ENCODE measurements at regions not wholly inside any gene's neighbourhood (a gene's known extent, or its start where the extent isn't known, plus 50 kb on each side); places are given as distances from the start of the nearest gene placed in this dataset.

DNA sequence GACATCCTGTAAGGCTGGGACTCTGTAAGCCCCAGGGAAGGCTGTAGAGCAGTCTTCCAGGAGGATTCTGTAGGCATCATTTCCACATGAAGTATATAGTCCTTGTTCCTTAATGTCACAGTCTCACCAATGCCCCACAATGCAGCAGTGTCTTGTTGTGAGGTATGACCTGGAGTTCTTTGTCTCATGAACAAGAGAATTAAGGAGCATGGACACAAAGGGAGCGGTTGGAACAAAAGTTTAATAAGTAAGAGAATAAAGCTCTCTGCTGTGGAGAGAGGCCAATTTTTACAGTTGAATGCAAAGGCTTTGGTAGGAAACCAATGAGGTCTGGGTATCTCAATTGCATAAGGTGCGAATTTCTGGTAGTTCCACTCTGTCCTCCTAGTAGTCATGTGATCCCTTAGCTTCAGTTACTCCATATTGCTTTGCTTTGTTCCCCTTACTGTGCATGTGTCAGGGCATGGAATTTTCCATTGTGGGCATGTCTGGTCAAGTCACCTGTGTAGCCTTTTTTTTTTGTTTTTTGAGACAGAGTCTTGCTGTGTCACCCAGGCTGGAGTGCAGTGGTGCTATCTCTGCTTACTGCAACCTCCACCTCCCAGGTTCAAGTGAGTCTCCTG lies 124.3 kb upstream of the TMTC4 start:
- ChIA-PET CTCF (no interaction called here), POLR2A (no interaction called here)
- no peaks in the 10 kb centered on the region for H3K36me3 ChIP-seq (ENCODE audit: control insufficient read depth, insufficient read depth, low read length)

DNA sequence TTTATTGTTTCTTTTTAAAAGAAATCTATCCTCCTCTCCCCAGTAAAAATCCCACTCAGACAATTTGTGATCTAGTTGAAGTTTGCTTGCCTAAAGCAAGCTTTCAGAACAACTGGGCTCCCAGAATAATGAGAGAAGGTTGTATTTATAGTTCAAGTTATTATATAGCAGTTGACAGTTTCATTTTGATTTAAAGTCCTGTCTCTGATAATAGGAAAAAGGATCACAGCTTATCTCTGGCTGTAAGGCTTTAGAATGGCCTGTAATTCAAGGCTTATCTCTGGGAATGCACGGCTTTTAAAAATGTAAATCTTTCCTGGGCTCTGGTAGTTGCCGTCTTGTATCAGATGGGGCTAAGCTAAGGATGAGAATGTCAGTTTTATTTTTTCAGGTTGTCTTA lies 123.3 kb upstream of the TMTC4 start:
- TF ChIP-seq, protein P1, sequence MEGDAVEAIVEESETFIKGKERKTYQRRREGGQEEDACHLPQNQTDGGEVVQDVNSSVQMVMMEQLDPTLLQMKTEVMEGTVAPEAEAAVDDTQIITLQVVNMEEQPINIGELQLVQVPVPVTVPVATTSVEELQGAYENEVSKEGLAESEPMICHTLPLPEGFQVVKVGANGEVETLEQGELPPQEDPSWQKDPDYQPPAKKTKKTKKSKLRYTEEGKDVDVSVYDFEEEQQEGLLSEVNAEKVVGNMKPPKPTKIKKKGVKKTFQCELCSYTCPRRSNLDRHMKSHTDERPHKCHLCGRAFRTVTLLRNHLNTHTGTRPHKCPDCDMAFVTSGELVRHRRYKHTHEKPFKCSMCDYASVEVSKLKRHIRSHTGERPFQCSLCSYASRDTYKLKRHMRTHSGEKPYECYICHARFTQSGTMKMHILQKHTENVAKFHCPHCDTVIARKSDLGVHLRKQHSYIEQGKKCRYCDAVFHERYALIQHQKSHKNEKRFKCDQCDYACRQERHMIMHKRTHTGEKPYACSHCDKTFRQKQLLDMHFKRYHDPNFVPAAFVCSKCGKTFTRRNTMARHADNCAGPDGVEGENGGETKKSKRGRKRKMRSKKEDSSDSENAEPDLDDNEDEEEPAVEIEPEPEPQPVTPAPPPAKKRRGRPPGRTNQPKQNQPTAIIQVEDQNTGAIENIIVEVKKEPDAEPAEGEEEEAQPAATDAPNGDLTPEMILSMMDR (IDR thresholded peaks at IDR 0.05; ENCODE audit: insufficient read depth, low read depth, low read length) = no peak
- POLR2A ChIA-PET = no interaction called here
- CTCF ChIA-PET = no interaction called here
- H3K36me3 ChIP-seq (ENCODE audit: control insufficient read depth, insufficient read depth, low read length) = no peaks in the 10 kb centered on the region
- H3K27me3 ChIP-seq (ENCODE audit: control insufficient read depth, insufficient read depth, low read length) = no peaks in the 10 kb centered on the region
- no peak overlapping the region for H3K4me3 ChIP-seq (ENCODE audit: low read depth, low read length)
- no peak for DNase-seq (ENCODE audit: low read depth)

More for the DNA sequence above, 124.3 kb upstream of the TMTC4 start:
- TF ChIP-seq, protein P1 (IDR thresholded peaks at IDR 0.05; ENCODE audit: insufficient read depth, low read depth, low read length) = no peak
- H3K27me3 ChIP-seq (ENCODE audit: control insufficient read depth, insufficient read depth, low read length) = no peaks in the 10 kb centered on the region
- no peak for DNase-seq (ENCODE audit: low read depth)
- H3K4me3 ChIP-seq (ENCODE audit: low read depth, low read length) = no peak overlapping the region

DNA sequence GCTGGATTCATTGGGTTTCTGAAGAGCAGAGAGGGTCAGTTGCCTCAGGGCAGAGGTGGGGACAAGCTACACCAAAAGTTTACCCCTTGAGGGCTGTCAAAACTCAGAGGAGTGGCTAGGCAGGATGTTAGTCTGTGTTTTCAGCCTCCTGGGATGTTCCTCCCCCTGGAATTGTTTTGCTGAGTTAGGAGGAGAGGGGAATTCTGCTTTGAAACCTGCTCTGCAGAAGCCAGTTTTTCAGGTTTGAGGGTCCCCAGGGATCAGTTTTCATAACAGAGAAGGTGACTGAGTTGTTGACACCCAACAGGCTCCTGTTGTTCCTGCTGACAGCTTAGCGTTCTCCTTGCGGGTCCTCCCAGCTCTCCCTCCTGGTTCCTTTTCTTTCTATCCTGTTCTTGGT lies 121.9 kb upstream of the TMTC4 start:
- H3K27me3 ChIP-seq (ENCODE audit: control insufficient read depth, insufficient read depth, low read length) = no peaks in the 10 kb centered on the region
- H3K36me3 ChIP-seq (ENCODE audit: control insufficient read depth, insufficient read depth, low read length) = no peaks in the 10 kb centered on the region
- TF ChIP-seq, protein P1 (IDR thresholded peaks at IDR 0.05; ENCODE audit: insufficient read depth, low read depth, low read length) = no peak
- H3K4me3 ChIP-seq (ENCODE audit: low read depth, low read length) = no peak overlapping the region
- POLR2A ChIA-PET = no interaction called here
- CTCF ChIA-PET = no interaction called here
- DNase-seq (ENCODE audit: low read depth) = no peak

DNA sequence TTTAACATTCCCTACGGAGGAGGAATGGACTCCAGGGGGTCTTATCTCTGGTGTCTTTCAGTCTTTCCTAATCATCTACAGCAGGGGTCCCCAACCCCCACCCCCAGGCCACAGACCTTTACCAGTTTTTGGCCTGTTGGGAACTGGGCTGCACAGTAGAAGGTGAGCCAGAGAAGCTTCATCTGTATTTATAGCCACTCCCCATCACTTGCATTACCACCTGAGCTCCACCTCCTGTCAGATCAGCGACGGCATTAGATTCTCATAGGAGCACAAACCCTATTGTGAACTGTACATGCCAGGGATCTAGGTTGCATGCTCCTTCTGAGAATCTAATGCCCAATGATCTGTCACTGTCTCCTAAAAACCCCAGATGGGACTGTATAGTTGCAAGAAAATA lies 120.0 kb upstream of the TMTC4 start:
- ChIA-PET POLR2A (no interaction called here), CTCF (no interaction called here)

DNA sequence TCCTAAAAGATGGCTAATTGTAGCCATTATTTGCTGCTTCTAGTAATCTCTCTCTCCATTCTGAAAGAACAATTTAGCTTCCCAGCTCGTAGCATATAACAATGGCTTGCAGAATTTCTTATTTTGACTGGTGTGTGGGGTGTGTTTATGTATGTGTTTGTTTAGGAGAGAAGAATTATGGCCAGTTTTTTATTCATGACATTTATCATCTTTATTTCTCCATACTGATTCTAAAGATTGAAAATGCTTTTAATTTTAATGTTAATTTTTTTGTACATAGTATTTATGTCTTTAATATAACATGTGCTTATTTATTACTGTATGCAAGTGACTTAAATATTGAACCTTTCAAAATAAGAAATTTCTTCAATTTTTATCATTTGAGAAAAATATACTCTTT lies 115.8 kb upstream of the TMTC4 start:
- TF ChIP-seq, protein P1 (IDR thresholded peaks at IDR 0.05; ENCODE audit: insufficient read depth, low read depth, low read length) = no peak
- Histone ChIP-seq H3K4me3 (ENCODE audit: low read depth, low read length) (no peak overlapping the region), H3K36me3 (ENCODE audit: control insufficient read depth, insufficient read depth, low read length) (no peaks in the 10 kb centered on the region), H3K27me3 (ENCODE audit: control insufficient read depth, insufficient read depth, low read length) (no peaks in the 10 kb centered on the region)
- DNase-seq (ENCODE audit: low read depth) = no peak
- ChIA-PET CTCF (no interaction called here), POLR2A (no interaction called here)

More for the DNA sequence above, 120.0 kb upstream of the TMTC4 start:
- no peak overlapping the region for H3K4me3 ChIP-seq (ENCODE audit: low read depth, low read length)
- H3K36me3 ChIP-seq (ENCODE audit: control insufficient read depth, insufficient read depth, low read length) = no peaks in the 10 kb centered on the region
- no peak for DNase-seq (ENCODE audit: low read depth)
- H3K27me3 ChIP-seq (ENCODE audit: control insufficient read depth, insufficient read depth, low read length) = no peaks in the 10 kb centered on the region
- TF ChIP-seq, protein P1 (IDR thresholded peaks at IDR 0.05; ENCODE audit: insufficient read depth, low read depth, low read length) = no peak

Measured in BJ (cell line).